Endometrial microvascular endothelial cells (primary cell): ENCODE measurements at regions not wholly inside any gene's neighbourhood (a gene's known extent, or its start where the extent isn't known, plus 50 kb on each side); places are given as distances from the start of the nearest gene placed in this dataset.

Experiments used
- in situ Hi-C: cut with HindIII; loops from 2 replicates; pipeline ENCODE4 v1.10.0; 2017; ENCODE audit warnings: low sequenced_read_pairs, low pct_unique_long_range_greater_than_20kb; ENCODE audit errors: inconsistent ontology term

DNA sequence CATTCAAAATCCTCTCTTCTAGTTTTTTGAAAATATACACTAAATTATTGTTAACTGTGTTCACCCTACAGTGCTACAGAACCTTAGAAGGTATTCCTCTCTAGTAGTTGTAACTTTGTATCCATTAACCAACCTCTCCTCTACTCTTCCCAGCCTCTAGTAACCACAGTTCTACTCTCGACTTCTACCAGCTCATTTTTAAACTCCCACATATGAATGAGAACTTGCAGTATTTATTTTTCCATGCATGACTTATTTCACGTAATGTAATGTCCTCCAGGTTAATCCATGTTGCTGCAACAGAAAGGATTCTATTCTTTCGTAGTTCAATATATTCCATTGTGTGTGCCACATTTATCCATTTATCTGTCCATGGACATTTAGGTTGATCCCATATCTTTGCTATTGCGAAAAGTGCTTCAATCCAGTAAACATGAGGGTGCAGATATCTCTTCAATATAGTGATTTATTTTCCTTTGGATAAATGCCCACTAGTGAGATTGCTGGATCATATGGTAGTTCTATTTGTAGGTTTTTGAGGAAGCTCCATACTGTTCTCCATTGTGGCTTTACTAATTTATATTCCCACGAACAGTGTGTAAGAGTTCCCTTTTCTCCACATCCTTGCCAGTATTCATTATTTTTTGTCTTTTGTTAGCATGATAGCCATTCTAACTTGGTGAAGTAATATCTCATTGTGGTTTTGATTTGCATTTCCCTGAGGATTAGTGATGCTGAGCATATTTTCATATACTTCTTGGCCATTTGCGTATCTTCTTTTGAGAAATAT is 113.7 kb upstream of the SMAD3 start:
- in situ Hi-C loops, result no loop called here

DNA sequence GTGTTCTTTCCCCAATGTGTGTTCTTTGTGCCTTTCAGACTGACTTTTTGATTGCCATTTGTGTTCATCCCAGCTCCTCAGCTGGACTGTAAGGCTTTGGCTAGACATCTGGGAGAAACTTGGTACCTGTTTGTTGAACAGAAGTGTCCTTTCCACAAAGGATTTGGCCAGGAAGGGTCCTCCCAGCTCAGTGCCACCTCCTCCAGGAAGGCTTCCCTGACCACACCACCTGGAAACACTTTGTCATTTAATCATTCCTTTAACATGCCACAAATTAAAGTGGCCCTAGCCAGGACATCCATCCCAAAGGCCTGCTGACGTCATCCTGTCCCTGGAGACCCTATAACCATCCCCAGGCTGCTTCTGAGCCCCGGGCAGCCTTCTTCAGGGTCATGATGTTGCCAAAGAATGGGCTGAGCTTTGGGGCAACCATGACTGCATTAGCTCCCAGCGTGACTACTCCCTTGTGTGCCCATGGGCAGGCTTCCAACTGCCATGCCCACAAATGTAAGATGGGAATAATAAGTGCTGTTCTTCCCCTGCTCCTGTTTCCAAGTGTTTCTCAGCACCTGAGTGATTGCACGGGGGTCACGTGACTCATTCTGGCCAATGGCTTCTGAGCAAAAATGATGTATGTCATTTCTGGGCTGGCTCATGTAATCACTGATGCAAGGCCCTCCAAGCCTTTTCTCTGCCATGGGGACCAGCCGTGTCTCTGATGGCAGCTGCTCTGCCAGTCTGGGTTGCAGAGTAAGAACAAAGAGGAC is 112.5 kb upstream of the SMAD3 start:
- in situ Hi-C loops, result no loop called here

DNA sequence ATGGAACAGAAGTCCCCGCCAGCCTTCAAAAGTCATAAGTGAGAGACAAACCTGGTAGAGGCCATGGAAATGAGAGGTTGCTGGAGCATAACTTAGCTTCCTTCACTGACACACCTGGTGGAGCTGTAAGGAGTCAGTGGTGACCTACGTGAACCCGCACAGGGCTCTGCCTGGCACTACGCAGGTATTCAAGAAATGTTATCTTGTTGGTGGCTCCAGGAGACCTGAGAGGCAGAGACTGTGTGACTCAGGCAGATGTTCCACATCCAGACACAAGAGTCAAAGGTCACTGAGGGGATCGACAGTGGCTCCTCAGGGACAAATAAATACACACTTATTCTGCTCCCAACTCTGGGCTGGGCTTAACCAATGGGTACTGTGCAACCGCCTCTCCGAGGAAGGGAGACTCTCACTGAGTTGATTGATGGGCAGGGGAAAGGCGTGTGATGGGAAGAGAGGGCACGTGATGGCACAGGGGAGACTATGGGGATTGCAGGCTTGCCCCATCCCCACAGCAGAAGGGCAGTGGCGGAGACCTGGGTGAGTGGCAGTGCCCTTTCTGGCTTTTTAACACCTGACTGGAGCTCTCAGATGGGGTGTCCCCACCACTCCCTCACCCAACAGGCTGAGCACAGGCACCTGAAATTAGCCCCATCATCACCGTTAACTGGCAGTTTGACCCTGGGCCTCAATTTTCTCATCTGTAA is 111.7 kb upstream of the SMAD3 start:
- in situ Hi-C loops, result no loop called here

GRCh38 chr15:66954601-66955000 is 110.8 kb upstream of the SMAD3 start:
- in situ Hi-C loops, result no loop called here

GRCh38 chr15:66955001-66955516 is 110.3 kb upstream of the SMAD3 start:
- in situ Hi-C loops, result no loop called here

DNA sequence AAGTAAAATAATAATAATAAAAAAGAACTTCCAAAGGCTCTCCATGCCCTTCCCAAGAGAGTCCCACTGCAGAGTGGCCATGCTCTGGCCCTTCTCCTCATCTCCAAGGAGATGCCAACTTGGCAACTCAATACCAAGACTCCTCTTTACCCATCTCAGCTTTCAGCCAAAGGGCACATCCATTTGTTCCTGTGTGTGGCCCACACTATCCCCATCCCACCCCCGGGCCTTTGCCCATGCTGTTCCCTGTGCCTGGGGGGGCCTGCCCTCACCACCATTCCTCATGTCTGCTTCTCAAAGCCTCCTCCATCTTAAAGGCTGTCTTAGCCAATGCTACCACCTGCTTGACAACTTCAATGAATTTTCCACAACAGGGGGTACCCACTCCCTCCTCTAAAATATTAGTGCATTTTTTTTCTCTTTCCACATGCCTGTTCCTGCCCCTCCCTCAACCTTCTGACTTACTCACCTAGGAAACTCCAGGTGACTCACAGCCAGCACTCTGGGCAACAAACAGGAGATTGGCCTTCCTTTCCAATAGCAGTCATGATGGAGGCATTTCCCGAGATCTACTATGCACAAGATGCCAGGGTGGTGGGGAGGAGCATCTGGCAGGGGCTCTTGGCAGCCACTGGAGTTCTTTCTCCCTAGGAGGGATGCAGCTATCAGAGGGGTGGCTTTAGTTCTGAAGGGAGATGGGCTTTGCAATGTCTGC is 109.4 kb upstream of the SMAD3 start:
- in situ Hi-C loops, result no loop called here

- in situ Hi-C loops, result no loop called here
Observed at GRCh38 chr15:66956672-66957430, 108.6 kb upstream of the SMAD3 start.

GRCh38 chr15:66957431-66957720 is 108.0 kb upstream of the SMAD3 start:
- in situ Hi-C loops, result no loop called here

GRCh38 chr15:66959066-66959465 is 106.3 kb upstream of the SMAD3 start:
- in situ Hi-C loops, result no loop called here

DNA sequence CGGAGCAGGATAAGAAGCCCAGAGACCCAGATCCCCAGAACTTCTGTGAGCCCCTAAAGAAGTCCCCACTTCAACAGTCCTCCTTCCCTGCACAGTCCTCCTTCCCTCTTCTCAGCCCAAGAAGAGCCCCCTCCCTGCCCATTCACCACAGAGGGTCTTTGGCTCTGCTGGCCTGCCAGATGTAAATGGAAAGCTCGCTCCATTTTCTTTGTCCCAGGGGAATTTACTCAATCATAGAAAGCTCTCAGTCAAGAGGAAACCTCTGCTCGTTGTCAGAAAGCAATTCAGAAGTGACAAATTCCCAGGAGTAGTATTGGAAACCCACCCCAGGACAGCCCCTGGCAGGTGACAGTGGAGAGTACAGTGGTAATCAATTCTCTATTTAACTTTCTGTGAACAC is 105.5 kb upstream of the SMAD3 start:
- in situ Hi-C loops, result no loop called here

DNA sequence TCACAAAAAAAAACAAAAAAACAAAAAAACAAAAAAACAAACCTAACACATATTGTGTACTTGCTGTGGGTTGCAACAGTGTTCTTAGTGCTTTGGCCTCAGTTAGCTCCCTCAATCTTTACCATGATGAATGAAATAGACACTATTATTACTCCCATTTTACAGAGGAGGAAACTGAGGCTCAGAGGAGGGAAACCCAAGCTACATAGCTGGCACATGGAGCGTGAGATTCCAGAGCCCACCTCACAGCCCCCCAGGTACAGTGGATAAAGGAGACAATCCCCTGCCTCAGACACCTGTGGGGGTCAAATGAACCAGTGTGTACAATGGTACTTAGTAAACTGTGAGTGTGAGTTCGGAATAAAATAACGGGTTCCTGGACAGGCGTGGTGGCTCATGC is 104.9 kb upstream of the SMAD3 start:
- in situ Hi-C loops, result no loop called here

GRCh38 chr15:66961407-66961884 is 104.0 kb upstream of the SMAD3 start:
- in situ Hi-C loops, result no loop called here

DNA sequence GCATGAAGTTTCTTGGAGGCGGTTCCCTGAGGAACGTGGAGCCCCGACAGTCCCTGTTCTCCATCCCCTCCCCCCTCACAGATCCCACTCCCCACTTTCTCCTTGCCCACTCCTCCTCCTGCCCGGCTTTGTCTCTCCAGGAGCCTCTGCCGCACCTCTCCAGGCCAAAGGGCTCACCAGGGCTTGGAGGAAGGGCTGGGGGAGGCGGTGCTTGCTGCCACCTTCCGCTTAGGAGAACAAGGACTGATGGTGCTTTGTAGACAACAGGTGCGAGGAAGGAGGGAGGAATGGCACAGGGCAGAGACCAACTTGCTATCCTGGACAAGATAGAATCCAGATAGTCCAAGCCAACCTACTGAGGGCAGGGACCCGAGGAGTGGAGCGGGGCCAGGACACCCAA is 103.5 kb upstream of the SMAD3 start:
- in situ Hi-C loops, result no loop called here

- in situ Hi-C loops, result no loop called here
Observed at GRCh38 chr15:66962522-66962921, 102.9 kb upstream of the SMAD3 start.

DNA sequence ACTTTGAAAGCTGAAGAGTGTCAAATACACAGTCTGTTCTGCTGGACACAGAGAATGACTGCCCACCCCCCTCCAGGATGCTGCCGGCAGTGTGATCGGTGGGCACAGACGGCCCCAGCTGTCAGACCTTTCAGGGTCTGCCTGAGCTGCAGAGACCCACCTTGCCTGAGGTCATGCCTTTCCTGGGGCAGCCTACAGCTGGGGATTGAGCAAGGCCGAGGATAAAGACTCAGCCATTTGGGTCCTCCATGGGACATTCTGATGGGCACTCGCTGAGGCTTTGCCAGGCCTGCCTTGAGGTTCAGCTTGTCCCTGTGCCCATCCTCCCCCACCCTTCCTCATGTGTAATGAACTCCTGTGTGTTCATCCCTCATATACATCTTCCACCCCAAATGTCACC is 102.3 kb upstream of the SMAD3 start:
- in situ Hi-C loops, result no loop called here

DNA sequence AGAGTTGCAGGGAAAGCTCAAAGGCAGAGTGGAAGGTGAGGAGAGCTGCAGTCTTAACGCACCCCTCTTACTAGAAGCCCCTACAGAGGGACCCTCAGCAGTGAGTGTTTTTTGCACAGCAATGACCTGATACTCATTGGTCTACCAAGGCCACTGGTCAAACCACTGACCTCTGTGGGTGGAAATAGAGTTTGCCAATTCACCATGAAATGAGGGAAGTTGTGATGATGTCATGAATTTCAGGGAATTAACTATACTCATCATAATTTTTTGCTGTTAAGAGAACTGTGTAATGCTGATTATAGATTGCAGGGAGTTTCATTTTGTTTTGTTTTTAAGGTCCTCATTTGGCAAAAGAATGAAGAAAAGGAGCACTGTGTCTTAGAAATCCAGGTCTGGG is 101.7 kb upstream of the SMAD3 start:
- in situ Hi-C loops, result no loop called here

DNA sequence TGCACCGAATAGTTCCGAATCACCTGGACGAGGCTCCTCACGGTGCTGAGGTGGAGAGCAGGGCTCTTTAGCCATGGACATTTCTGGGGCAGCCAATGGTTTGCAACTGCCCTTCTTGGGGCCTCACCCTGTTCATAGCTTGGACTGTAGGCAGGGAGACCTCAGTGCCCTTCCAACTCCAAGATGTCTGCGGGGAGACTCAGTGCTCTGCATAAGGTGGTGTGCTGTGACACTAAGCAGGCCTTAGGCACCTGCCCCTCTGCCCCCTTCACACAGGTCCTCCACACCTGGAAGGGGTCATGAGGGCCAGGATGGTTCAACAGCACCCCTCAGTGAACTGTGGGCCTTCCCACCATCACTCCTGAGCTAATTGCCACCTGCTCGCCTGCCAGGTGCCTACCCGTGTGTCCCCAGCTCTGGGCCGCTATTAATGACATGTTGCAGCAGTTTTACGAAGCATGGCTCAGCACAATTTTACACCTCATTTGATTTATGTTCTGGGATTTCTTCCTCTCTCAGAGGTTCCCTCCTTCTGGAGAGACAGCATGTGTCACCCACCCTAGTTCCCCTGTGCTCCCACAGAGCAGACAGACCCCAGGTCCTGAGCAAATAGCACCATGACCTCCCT is 101.2 kb upstream of the SMAD3 start:
- in situ Hi-C loops, result no loop called here

DNA sequence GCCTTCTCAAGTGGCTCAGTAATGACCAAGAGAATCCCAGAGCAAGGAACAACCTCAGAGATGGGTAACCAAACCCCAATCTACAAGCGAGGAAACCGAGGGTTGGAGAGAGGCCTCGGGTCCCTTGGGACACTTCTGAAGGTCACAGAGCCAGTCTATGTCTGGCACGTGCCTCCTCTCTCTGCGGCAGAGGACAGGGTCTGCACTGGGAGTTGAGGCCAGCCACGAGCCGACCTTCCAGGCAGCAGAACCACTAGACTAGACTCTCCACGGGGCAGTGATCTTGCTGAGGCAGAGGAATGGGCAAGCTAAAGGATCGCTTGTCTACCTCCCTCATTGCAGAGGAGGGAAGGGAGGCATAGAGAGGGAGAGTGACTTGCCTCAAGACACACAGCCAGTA is 100.6 kb upstream of the SMAD3 start:
- in situ Hi-C loops, result no loop called here
